ENCODE measurements at regions not wholly inside any gene's neighbourhood (a gene's known extent, or its start where the extent isn't known, plus 50 kb on each side); places are given as distances from the start of the nearest gene placed in this dataset.
"Not testable (repeated sequence)": the region's sequence is repeated elsewhere in the genome, so short reads cannot be mapped to it uniquely, and the experiment has no call there.

GRCh38 chr5:176060472-176061268, 92.6 kb upstream of the THOC3 start:
- not testable (repeated sequence) for DNase-seq

- not testable (repeated sequence) for DNase-seq
Observed at GRCh38 chr5:176061269-176061622, 93.1 kb upstream of the THOC3 start.

GRCh38 chr5:176061660-176062059, 93.5 kb upstream of the THOC3 start:
- DNase-seq: not testable (repeated sequence)

- DNase-seq: not testable (repeated sequence)
Observed at GRCh38 chr5:176066262-176066945, 98.3 kb upstream of the THOC3 start.

GRCh38 chr5:176067162-176067561, 99.0 kb upstream of the THOC3 start:
- not testable (repeated sequence) for DNase-seq

GRCh38 chr5:176067948-176068347, 99.8 kb upstream of the THOC3 start:
- DNase-seq: not testable (repeated sequence)

- not testable (repeated sequence) for DNase-seq
Observed at GRCh38 chr5:176073996-176074571, 106.0 kb upstream of the THOC3 start.

- not testable (repeated sequence) for DNase-seq
Observed at GRCh38 chr5:176083717-176084116, 115.6 kb upstream of the THOC3 start.

- DNase-seq: not testable (repeated sequence)
Observed at GRCh38 chr5:176103083-176103482, 135.0 kb upstream of the THOC3 start.

GRCh38 chr5:176112888-176113287, 125.3 kb upstream of the SIMC1 start:
- DNase-seq: not testable (repeated sequence)

GRCh38 chr5:176113673-176114335, 124.4 kb upstream of the SIMC1 start:
- not testable (repeated sequence) for DNase-seq

GRCh38 chr5:176114825-176115224, 123.4 kb upstream of the SIMC1 start:
- not testable (repeated sequence) for DNase-seq

GRCh38 chr5:176117699-176118238, 120.5 kb upstream of the SIMC1 start:
- not testable (repeated sequence) for DNase-seq

- not testable (repeated sequence) for DNase-seq
Observed at GRCh38 chr5:176122361-176122760, 115.9 kb upstream of the SIMC1 start.

GRCh38 chr5:176124120-176124519, 114.1 kb upstream of the SIMC1 start:
- not testable (repeated sequence) for DNase-seq

- no peak for DNase-seq
Observed at GRCh38 chr5:176131771-176132170, 106.5 kb upstream of the SIMC1 start.

GRCh38 chr5:176132471-176133288, 105.5 kb upstream of the SIMC1 start:
- DNase-seq: no peak

GRCh38 chr5:176133289-176133870, 104.8 kb upstream of the SIMC1 start:
- DNase-seq: no peak

GRCh38 chr5:176133877-176134276, 104.3 kb upstream of the SIMC1 start:
- DNase-seq: no peak

GRCh38 chr5:176134529-176135223, 103.5 kb upstream of the SIMC1 start:
- DNase-seq: no peak
